ENCODE measurements at regions not wholly inside any gene's neighbourhood (a gene's known extent, or its start where the extent isn't known, plus 50 kb on each side); places are given as distances from the start of the nearest gene placed in this dataset.

DNA sequence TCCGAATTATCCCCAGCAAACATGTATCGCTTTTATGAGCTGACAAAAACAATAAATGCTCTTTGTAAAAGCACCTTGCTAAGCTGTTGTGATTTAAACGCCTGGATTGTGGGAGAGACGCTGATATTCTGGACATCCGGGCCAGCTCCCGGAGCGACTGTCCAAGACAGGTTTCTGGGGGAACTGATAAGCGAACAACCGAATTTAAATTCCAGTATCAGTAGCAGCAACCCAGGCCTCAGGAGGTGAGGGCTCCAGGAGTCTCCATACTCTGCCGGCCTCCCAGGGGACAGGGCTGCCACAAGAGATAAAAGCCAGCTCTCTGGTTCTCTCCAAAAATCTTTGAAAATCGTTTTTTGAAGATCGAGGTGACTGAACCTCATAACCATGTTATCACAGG is 50.3 kb upstream of the VSTM2B start:
- no peaks in the 10 kb centered on the region for H3K4me1 Mint-ChIP-seq

More for the DNA sequence above, 50.3 kb upstream of the VSTM2B start:
- Mint-ChIP-seq H3K9me3 (no peaks in the 10 kb centered on the region), H3K4me3 (no peak overlapping the region), H3K27ac (no peak overlapping the region), H3K36me3 (no peaks in the 10 kb centered on the region), H3K27me3 (peaks cover 21% of the 10 kb centered on the region)
